ENCODE measurements at regions not wholly inside any gene's neighbourhood (a gene's known extent, or its start where the extent isn't known, plus 50 kb on each side); places are given as distances from the start of the nearest gene placed in this dataset.

DNA sequence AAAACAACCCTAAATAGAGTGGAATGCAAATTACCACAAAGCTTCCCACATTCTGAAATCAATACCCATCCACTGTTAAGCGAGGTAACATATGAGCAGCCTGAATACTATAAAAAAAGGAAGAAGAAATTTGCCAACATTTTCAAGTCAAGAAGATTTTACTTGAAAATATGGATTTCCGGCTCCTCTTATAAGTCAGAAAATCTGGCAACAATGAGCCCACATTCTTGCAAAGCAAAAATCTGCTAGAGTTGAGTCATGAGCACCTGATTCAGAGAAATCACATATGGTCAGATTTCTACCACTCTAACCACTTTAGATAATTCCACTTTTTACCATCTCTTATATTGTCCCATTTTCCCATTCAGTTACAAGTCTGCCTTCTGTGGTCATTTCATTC, 395.7 kb downstream of the DTHD1 start:
- Histone ChIP-seq H3K9me3 (no peaks in the 10 kb centered on the region; the same call in 1 of the 2 replicates), H3K4me1 (no peaks in the 10 kb centered on the region), H3K4me3 (ENCODE audit: low read depth, low read length) (no peak overlapping the region), H3K27me3 (no peaks in the 10 kb centered on the region), H3K36me3 (no peaks in the 10 kb centered on the region)
- TF ChIP-seq, protein P1, sequence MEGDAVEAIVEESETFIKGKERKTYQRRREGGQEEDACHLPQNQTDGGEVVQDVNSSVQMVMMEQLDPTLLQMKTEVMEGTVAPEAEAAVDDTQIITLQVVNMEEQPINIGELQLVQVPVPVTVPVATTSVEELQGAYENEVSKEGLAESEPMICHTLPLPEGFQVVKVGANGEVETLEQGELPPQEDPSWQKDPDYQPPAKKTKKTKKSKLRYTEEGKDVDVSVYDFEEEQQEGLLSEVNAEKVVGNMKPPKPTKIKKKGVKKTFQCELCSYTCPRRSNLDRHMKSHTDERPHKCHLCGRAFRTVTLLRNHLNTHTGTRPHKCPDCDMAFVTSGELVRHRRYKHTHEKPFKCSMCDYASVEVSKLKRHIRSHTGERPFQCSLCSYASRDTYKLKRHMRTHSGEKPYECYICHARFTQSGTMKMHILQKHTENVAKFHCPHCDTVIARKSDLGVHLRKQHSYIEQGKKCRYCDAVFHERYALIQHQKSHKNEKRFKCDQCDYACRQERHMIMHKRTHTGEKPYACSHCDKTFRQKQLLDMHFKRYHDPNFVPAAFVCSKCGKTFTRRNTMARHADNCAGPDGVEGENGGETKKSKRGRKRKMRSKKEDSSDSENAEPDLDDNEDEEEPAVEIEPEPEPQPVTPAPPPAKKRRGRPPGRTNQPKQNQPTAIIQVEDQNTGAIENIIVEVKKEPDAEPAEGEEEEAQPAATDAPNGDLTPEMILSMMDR (IDR thresholded peaks at IDR 0.05; ENCODE audit: low read depth, low read length), result no peak
- no peak for DNase-seq

DNA sequence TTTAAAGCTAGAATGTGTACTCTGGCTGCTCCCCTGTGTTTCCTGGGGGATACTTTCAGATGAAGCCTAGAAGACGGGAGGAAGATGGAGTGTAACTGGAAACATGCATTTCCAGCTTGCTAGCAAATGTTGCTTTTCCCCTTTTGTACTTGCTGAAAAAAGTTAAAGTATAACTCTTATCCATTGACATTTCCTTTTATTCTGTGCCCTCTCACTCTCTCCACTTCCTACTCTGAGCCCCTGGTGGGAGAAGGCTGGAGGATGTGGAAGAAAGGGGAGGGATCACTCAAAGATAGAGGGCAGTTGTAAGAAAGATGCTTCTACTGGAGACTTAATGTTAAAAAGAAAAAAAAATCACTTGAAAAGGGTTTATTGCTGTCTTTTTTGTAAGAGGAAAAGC, 396.5 kb downstream of the DTHD1 start:
- no peak for DNase-seq
- TF ChIP-seq, protein P1 (IDR thresholded peaks at IDR 0.05; ENCODE audit: low read depth, low read length), result no peak
- H3K4me1 ChIP-seq, result no peaks in the 10 kb centered on the region

DNA sequence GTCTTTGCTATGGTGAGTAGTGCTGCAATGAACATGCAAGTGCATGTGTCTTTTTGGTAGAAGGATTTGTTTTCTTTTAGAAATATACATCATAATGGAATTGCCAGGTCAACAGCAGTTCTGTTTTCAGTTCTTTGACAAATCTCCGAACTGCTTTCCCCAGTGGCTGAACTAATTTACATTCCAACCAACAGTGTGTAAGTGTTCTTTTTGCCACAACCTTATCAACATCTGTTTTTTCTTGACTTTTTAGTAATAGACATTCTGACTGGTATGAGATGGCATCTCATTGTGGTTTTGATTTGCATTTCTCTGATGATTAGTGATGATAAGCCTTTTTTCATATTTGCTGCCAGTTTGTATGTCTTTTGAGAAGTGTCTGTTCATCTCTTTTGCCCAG, 406.3 kb downstream of the DTHD1 start:
- no peak for DNase-seq
- no peak overlapping the region for H3K4me3 ChIP-seq (ENCODE audit: low read depth, low read length)
- no peaks in the 10 kb centered on the region for H3K27me3 ChIP-seq
- TF ChIP-seq, protein P1 (IDR thresholded peaks at IDR 0.05; ENCODE audit: low read depth, low read length), result no peak
- no peaks in the 10 kb centered on the region for H3K4me1 ChIP-seq
- no peaks in the 10 kb centered on the region; the same call in 1 of the 2 replicates for H3K9me3 ChIP-seq
- no peaks in the 10 kb centered on the region for H3K36me3 ChIP-seq

More for the DNA sequence above, 396.5 kb downstream of the DTHD1 start:
- H3K9me3 ChIP-seq, result no peaks in the 10 kb centered on the region; the same call in 1 of the 2 replicates
- H3K36me3 ChIP-seq, result no peaks in the 10 kb centered on the region
- no peaks in the 10 kb centered on the region for H3K27me3 ChIP-seq
- no peak overlapping the region for H3K4me3 ChIP-seq (ENCODE audit: low read depth, low read length)

DNA sequence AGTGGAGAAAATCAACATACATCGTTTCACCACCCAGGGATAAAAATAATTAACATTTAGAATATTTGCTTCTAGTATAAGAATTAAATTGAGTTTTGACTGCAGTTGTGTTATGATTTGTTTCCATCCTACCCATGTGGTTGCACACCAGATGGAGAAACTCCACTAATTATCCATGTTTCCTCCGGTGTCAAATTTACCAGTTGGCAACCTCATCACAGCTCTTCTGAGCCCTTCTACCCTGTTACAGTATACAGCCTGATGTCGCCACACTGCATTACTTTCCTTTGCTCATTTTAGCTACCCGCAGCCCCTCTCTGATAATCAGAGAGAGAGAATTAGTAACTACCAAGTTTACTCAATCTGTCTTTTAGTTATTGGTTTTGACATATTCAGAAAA, 411.2 kb downstream of the DTHD1 start:
- DNase-seq, result no peak
- Histone ChIP-seq H3K4me3 (ENCODE audit: low read depth, low read length) (no peak overlapping the region), H3K9me3 (no peaks in the 10 kb centered on the region; the same call in 1 of the 2 replicates), H3K27me3 (no peaks in the 10 kb centered on the region), H3K4me1 (no peaks in the 10 kb centered on the region), H3K36me3 (no peaks in the 10 kb centered on the region)
- TF ChIP-seq, protein P1 (IDR thresholded peaks at IDR 0.05; ENCODE audit: low read depth, low read length), result no peak

DNA sequence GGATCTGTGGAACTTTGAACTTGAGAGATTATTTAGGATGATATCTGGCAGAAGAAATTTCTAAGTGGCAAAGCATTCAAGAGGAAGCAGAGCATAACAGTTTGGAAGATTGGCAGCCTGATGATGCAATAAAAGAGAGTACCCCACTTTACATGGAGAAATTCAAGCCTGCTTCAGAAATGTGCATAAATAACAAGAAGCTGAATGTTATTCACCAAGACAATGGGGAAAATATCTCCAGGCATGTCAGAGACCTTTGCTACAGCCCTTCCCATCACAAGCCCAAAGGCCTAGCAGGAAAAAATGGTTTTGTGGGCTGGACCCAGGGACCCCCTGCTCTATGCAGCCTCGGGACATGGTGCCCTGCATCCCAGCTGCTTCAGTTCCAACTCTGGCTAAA, 420.8 kb downstream of the DTHD1 start:
- Histone ChIP-seq H3K4me1 (no peaks in the 10 kb centered on the region), H3K9me3 (no peaks in the 10 kb centered on the region), H3K27me3 (no peaks in the 10 kb centered on the region), H3K36me3 (no peaks in the 10 kb centered on the region), H3K4me3 (ENCODE audit: low read depth, low read length) (no peak overlapping the region)
- TF ChIP-seq, protein P1 (IDR thresholded peaks at IDR 0.05; ENCODE audit: low read depth, low read length), result no peak
- DNase-seq, result no peak

DNA sequence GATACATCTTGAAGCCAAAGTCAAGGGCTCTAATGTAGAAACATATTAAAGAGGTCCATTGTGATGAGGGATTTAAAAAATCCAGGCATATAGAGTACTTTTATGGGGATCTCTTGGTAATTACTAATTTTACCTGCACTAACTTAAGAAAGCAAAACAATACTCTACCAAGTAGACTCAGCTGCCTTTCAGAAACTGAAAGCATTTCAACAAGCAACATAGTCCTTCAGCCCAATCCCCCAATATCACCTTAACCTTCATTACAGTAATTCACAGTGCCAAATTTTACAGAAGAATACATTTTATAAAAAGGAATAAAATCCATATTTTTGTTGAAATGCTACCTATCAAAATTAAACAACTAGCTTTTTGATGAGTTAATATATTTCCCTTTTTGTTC, 422.9 kb downstream of the DTHD1 start:
- H3K36me3 ChIP-seq, result no peaks in the 10 kb centered on the region
- no peak for DNase-seq
- TF ChIP-seq, protein P1 (IDR thresholded peaks at IDR 0.05; ENCODE audit: low read depth, low read length), result no peak
- no peaks in the 10 kb centered on the region for H3K9me3 ChIP-seq
- no peaks in the 10 kb centered on the region for H3K4me1 ChIP-seq
- H3K27me3 ChIP-seq, result no peaks in the 10 kb centered on the region
- H3K4me3 ChIP-seq (ENCODE audit: low read depth, low read length), result no peak overlapping the region

All from BE2C (cell line).